Central memory CD8-positive, alpha-beta T cell (primary cell): ENCODE measurements at regions not wholly inside any gene's neighbourhood (a gene's known extent, or its start where the extent isn't known, plus 50 kb on each side); places are given as distances from the start of the nearest gene placed in this dataset.

Experiments used
- ATAC-seq: fragments of 150-1000 bp; cut with Tn5 transposase; replicated peaks from 2 replicates; pipeline ENCODE4 v1.10.0; 2022; ENCODE audit warnings: mild to moderate bottlenecking, moderate FRiP score, moderate number of reproducible peaks; ENCODE audit not compliant: poor library complexity, severe bottlenecking; ENCODE audit errors: extremely low read depth
- DNase-seq, 2 donors: peaks; one replicate each; pipeline ENCODE4 v3.0.0; 2021; ENCODE audit warnings: low spot score in 2 of 2
- H3K27ac Mint-ChIP-seq: one replicate; pipeline ENCODE4 v1.8.0; 2022; ENCODE audit warnings: low read depth, mild to moderate bottlenecking, moderate library complexity, mixed read lengths
- H3K27me3 Mint-ChIP-seq: one replicate; pipeline ENCODE4 v1.8.0; 2022; ENCODE audit warnings: mixed read lengths
- H3K36me3 Mint-ChIP-seq: one replicate; pipeline ENCODE4 v1.8.0; 2022; ENCODE audit warnings: mild to moderate bottlenecking, moderate library complexity, mixed read lengths; ENCODE audit not compliant: insufficient read depth
- H3K4me1 Mint-ChIP-seq: one replicate; pipeline ENCODE4 v1.8.0; 2022; ENCODE audit warnings: mixed read lengths
- H3K4me3 Mint-ChIP-seq: one replicate; pipeline ENCODE4 v1.8.0; 2022; ENCODE audit warnings: mild to moderate bottlenecking, moderate library complexity, mixed read lengths
- H3K9me3 Mint-ChIP-seq: one replicate; pipeline ENCODE4 v1.8.0; 2022; ENCODE audit warnings: mixed read lengths

DNA sequence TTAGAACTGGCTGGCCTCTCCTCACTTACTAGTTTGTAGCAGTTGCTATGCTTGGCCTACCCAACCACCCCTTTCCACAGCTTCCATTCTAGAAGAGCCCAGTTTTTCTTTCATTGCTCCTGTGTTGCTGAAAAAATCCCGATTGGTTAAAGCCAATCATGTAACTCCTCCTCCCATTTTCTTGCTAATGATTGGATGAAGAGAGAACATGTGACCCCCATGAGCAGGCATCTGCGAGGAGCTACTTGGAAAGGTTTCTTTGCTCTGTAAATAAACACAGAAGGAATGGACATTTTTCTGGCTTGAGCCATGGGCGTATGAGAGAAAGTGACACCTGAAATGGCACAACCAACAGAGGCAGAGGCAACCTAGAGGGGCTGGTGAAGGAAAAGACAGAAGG, 773.8 kb upstream of the TBX3 start:
- no peak overlapping the region for H3K4me3 Mint-ChIP-seq
- H3K27me3 Mint-ChIP-seq, result peaks cover 5% of the 10 kb centered on the region

DNA sequence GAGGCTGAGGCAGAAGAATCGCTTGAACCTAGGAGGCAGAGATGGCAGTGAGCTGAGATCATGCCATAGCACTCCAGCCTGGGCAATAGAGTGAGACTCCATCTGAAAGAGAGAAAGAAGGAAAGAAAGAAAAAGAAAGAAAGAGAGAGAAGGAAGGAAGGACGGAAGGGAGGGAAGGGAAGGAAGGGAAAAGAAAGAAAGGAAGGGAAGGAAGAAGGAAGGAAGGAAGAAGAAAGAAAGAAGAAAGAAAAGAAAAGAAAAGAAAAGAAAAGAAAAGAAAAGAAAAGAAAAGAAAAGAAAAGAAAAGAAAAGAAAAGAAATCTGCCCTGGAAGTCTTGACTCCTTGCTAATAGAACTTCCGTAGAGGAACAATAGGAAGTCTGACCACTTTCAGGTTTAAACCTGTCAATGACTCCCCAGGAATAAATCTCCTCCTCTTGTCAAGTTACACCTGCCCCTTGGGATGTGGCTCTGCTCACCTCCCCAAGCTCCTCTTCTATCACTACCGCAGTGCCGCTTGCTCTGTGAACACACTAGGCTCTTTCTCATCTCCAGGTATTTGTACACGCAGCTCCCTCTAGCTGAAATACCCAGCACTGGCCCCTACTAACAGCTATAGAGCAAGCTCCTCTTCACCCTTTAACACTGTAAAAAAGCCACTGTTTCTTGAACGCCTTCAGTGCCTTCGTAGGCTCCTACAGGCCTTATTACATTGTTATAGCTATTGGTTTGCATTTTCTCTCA, 773.1 kb upstream of the TBX3 start:
- ATAC-seq (no peak), DNase-seq (no peak)
- no peak overlapping the region for H3K4me3 Mint-ChIP-seq
- no peaks in the 10 kb centered on the region for H3K4me1 Mint-ChIP-seq
- H3K27ac Mint-ChIP-seq, result no peak overlapping the region
- H3K27me3 Mint-ChIP-seq, result peaks cover 12% of the 10 kb centered on the region
- no peaks in the 10 kb centered on the region for H3K36me3 Mint-ChIP-seq
- peaks cover 12% of the 10 kb centered on the region for H3K9me3 Mint-ChIP-seq

More for the DNA sequence above, 773.8 kb upstream of the TBX3 start:
- H3K9me3 Mint-ChIP-seq, result peaks cover 12% of the 10 kb centered on the region
- DNase-seq, result no peak
- no peak overlapping the region for H3K27ac Mint-ChIP-seq
- ATAC-seq, result no peak
- H3K4me1 Mint-ChIP-seq, result no peaks in the 10 kb centered on the region
- no peaks in the 10 kb centered on the region for H3K36me3 Mint-ChIP-seq

DNA sequence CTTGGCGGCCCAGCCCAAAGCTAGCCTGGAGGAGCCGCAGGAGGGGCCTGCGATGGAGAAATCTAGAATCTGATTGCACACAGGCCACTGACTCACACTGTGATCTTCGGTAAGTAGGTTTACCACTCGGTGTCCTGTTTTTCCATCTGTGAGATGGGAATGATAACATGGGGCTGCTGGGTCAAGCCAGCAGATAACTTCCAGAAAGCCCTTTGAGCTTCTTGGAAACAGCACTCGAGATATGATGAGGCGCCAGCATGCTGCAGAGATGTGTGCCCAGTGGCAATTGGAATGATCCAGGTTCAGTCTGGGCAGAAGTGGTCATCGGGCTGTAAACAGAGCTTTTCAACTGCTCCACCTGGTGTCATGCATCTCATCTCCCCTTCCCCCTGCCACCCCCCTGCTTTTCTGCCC, 771.3 kb upstream of the TBX3 start:
- no peaks in the 10 kb centered on the region for H3K4me1 Mint-ChIP-seq
- DNase-seq, result no peak
- no peak overlapping the region for H3K27ac Mint-ChIP-seq
- H3K27me3 Mint-ChIP-seq, result peaks cover 28% of the 10 kb centered on the region
- ATAC-seq, result no peak
- peaks cover 16% of the 10 kb centered on the region for H3K9me3 Mint-ChIP-seq
- H3K36me3 Mint-ChIP-seq, result no peaks in the 10 kb centered on the region
- no peak overlapping the region for H3K4me3 Mint-ChIP-seq

DNA sequence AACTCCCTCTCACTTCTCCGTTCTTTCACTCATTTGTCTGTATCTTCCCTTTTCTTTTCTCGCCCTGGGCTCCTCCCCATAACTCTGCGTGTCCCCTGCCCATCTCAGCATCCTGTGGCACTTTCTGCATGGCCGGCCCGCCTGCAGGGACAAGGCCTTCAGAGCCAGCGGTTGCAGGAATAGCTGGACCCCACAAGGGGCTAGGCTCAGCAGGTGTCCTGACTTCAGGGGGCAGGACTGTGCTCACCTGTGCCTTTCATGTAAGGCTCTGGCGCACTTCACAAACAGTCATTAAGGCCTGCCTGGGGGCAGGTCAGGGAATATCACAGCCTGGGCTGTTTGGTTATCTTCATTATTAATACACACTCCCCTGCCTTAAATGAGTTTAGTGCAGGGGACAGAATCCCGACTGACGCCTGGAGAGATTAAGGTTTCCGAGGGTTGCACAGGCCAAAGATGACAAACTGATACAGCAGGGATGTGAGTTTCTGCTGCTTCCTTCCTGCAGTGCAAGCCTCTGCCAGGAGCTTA, 768.8 kb upstream of the TBX3 start:
- Mint-ChIP-seq H3K36me3 (no peaks in the 10 kb centered on the region), H3K4me3 (no peak overlapping the region), H3K27me3 (peaks cover 34% of the 10 kb centered on the region), H3K4me1 (no peaks in the 10 kb centered on the region), H3K27ac (no peak overlapping the region), H3K9me3 (peaks cover 19% of the 10 kb centered on the region)
- ATAC-seq (no peak), DNase-seq (no peak)

DNA sequence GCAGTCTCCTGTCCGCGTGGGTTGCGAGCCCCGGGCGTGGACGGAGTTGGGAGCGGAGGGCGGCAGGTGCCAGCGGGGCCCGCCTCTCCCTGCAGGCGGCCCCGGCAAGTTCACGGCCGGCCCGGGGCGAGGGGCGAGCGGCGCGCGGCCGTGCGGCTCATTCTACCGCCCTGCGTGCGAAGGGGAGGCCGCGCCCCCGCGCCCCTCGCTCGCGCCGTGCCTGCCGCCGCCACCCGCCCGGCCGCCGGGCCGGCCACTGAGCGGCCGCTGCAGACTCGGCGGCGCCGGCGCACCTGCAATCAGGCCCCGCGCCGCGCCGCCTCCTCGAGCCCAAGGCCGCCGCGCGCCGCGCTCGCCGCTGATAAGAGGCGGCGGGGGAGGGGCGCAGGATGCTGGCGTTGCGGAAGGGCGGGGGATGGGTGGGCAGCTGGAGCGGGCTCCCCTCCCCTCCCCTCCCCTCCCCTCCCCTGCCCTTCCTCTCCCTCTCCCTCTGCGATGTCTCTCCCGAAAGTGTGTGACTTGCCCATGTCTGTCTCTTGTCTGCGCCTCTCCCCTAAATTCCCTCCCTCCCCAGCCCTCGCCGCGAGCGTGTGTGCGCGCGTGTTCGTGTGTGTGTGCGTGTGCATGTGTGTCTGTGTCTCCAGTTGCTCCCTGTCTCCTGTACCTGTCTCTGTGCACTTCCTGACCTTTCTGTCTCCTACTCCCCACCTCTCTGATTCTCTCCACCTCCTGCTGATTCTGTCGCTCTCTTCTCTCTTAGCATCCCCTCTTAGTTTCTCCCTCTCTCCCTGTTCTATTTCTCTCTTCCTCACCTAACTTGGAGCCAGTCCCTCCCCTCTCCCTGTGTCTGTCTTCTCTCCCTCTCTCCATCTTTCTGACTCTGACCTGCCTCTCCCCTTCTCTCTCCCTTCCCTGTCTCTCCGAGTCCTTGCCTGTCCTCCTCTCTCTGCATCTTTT, 768.1 kb upstream of the TBX3 start:
- Mint-ChIP-seq H3K9me3 (peaks cover 11% of the 10 kb centered on the region), H3K4me1 (no peaks in the 10 kb centered on the region), H3K27me3 (peaks cover 34% of the 10 kb centered on the region), H3K36me3 (no peaks in the 10 kb centered on the region), H3K4me3 (no peak overlapping the region), H3K27ac (no peak overlapping the region)
- DNase-seq, result no peak
- no peak for ATAC-seq

DNA sequence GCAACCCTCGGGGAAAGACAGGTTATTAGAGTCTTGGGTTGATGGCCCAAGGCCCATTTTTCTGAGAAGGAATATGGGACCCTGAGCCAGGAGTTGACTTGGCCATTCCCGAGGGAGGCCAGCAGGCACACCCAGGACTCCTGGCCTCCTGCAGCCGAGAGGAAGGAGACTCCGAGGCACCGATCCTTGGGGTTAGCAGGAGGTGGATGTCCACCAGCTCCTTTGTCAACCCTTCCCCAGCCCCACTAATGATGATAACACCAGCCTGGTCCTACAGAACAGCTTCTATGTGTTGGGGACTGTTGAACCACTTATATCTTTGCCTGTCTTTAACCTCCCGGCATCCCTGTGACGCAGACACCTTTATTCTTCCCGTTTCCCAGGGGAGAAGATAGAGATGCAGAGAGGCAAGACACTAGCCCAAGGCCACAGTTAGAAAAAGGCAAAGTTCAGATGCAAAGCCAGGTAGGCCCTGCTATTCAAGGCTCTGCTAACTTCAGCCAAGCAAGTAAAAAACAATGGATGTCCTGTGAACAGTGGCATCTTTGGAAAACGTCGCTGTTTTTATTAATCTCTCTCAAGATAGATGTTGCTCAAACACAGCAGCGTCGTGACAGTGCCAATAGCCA, 767.3 kb upstream of the TBX3 start:
- H3K4me3 Mint-ChIP-seq, result no peak overlapping the region
- H3K36me3 Mint-ChIP-seq, result no peaks in the 10 kb centered on the region
- no peak overlapping the region for H3K27ac Mint-ChIP-seq
- no peaks in the 10 kb centered on the region for H3K4me1 Mint-ChIP-seq
- DNase-seq (no peak), ATAC-seq (no peak)
- H3K27me3 Mint-ChIP-seq, result peaks cover 34% of the 10 kb centered on the region
- peaks cover 11% of the 10 kb centered on the region for H3K9me3 Mint-ChIP-seq

DNA sequence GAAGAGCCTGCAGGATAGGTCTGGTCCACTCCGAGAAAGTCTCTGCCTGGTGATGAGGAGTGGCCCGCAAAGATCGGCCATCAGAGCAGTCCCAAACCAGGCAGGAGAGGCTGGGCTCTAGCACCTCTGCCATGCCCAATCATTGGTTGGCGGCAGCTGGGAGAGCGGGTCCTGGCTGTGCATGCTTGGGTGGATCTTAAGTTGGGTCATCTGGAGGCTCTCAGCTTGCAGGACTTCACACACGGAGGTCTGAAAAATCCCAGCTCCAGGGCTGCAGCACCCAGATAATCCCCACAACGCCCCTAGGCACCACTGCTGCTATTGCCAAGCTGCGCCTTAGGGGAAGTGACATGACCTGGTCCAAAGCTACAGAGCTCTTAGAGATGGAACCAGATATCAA, 766.7 kb upstream of the TBX3 start:
- no peak overlapping the region for H3K4me3 Mint-ChIP-seq
- H3K27me3 Mint-ChIP-seq, result peaks cover 34% of the 10 kb centered on the region
- ATAC-seq (no peak), DNase-seq (no peak)
- H3K9me3 Mint-ChIP-seq, result peaks cover 11% of the 10 kb centered on the region
- no peaks in the 10 kb centered on the region for H3K4me1 Mint-ChIP-seq
- H3K36me3 Mint-ChIP-seq, result no peaks in the 10 kb centered on the region
- H3K27ac Mint-ChIP-seq, result no peak overlapping the region

DNA sequence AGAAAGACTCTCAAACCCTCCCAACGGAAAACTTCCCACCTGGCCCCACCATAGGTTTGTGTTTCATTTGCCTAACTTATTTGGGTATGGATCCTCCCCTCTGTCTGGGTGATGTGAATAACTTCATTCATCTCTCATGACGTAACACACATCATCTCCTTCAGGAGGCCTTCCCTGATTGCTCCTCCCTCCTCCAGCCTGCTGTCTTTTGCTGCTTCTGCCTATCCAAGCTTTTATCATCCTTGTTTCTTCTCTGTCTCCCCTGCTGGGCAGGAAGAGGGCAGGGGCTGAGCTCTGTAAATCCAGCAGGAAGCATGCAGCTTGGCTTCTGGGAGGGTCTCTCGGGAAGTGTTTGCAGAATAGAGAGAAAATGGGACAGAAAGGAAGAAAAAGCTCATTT, 766.0 kb upstream of the TBX3 start:
- H3K27me3 Mint-ChIP-seq, result peaks cover 34% of the 10 kb centered on the region
- no peak overlapping the region for H3K27ac Mint-ChIP-seq
- peaks cover 11% of the 10 kb centered on the region for H3K9me3 Mint-ChIP-seq
- no peaks in the 10 kb centered on the region for H3K4me1 Mint-ChIP-seq
- ATAC-seq, result no peak
- H3K4me3 Mint-ChIP-seq, result no peak overlapping the region
- no peak for DNase-seq
- no peaks in the 10 kb centered on the region for H3K36me3 Mint-ChIP-seq

DNA sequence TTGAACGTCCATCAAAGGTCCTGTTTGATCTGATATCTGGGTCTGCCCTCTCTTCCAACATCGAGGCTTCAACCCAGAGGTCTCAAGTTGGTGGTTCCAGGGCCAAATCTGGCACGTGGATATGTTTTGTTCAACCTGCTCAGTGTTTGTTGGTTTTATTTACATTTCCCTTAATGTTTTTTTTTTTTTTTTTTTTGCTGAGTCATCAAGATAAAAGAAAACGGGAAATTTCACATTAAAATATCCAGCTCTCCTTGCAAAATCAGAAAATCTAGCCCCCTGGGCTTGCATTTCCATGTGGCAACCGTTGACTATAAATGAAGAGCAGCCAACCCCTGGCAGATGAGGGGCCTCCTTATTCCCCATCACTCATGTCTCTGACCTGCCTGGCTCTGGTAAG, 765.6 kb upstream of the TBX3 start:
- Mint-ChIP-seq H3K36me3 (no peaks in the 10 kb centered on the region), H3K4me3 (no peak overlapping the region), H3K4me1 (no peaks in the 10 kb centered on the region)

DNA sequence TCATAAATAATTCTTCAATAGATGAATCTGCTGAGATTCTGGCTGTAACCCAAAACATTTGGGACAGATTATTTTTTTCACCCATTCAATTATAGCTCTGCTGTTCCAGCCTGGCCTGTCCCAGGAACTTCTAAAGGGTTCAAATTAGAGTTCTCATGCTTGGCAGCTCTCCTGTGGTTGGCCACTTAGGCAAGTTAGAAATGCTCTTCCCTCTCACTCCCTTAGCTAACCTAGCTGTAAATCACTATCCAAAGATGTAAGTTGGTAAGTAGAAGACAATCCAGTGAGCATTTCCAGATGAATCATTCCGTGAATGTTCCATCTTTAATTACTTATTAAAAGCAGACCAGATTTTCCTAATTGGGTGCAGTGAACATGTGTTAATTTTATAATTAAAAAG, 760.4 kb upstream of the TBX3 start:
- no peak overlapping the region for H3K27ac Mint-ChIP-seq
- no peaks in the 10 kb centered on the region for H3K36me3 Mint-ChIP-seq
- no peak overlapping the region for H3K4me3 Mint-ChIP-seq
- no peaks in the 10 kb centered on the region for H3K27me3 Mint-ChIP-seq
- DNase-seq (no peak), ATAC-seq (no peak)
- no peaks in the 10 kb centered on the region for H3K4me1 Mint-ChIP-seq
- H3K9me3 Mint-ChIP-seq, result no peaks in the 10 kb centered on the region

More for the DNA sequence above, 765.6 kb upstream of the TBX3 start:
- ATAC-seq (no peak), DNase-seq (no peak)
- no peak overlapping the region for H3K27ac Mint-ChIP-seq
- peaks cover 11% of the 10 kb centered on the region for H3K9me3 Mint-ChIP-seq
- peaks cover 34% of the 10 kb centered on the region for H3K27me3 Mint-ChIP-seq

DNA sequence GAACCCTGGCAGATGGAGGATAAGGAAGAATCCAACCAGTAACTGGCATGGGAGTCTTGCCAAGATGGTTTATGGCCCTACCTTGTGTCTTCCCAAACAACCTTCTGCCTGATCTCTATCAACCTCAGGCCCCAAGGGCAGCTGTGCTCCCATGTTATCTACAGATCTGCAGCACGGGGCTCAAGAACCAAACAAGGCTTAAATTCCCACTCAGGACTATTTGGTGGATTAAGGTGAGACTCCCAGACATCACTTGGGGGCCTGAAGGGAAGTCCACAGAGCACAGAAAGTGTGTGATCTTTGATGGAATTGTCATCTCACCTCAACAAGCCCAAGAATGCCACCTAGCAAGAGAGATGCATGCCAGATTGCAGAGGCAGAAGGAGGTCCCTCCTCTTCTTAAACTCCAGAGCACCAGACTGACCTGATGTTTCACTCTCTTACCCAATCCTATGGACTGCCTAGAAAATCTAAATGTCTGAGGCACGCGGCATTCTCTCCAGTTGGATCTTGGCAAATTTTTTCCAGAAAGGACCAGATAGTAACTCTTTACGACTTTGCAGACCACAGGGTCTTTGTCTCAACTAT, 759.5 kb upstream of the TBX3 start:
- no peak overlapping the region for H3K27ac Mint-ChIP-seq
- no peaks in the 10 kb centered on the region for H3K36me3 Mint-ChIP-seq
- H3K4me3 Mint-ChIP-seq, result no peak overlapping the region
- no peaks in the 10 kb centered on the region for H3K27me3 Mint-ChIP-seq
- peaks cover 1% of the 10 kb centered on the region for H3K9me3 Mint-ChIP-seq
- H3K4me1 Mint-ChIP-seq, result no peaks in the 10 kb centered on the region
- DNase-seq (no peak), ATAC-seq (no peak)

DNA sequence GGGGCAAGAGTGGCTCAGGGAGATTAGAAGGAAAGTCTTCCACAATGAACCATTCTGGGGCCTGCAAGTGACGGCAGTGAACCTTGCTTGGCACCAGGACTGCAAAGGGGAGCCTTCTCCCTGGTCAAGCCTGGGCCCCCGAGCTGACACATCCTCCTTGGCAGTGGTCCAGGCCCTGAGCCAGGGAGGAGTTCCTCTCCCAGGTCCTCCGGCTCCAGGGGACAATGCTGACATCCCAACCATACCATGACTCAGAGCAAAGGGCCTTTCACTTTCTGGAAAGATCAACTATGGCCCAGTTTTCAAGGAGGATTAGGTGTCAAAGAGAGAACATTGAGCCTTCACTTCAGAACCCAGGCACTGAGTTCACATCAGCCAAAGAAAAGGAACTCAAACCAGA, 756.5 kb upstream of the TBX3 start:
- H3K4me3 Mint-ChIP-seq, result no peak overlapping the region
- H3K4me1 Mint-ChIP-seq, result no peaks in the 10 kb centered on the region
- H3K9me3 Mint-ChIP-seq, result peaks cover 12% of the 10 kb centered on the region
- no peaks in the 10 kb centered on the region for H3K27me3 Mint-ChIP-seq
- ATAC-seq (no peak), DNase-seq (no peak)
- H3K27ac Mint-ChIP-seq, result no peak overlapping the region
- H3K36me3 Mint-ChIP-seq, result no peaks in the 10 kb centered on the region
